Motor neuron (in vitro differentiated cells): ENCODE measurements at regions not wholly inside any gene's neighbourhood (a gene's known extent, or its start where the extent isn't known, plus 50 kb on each side); places are given as distances from the start of the nearest gene placed in this dataset.

Source experiments
- ATAC-seq, 8 experiments: fragments of 200-7000 bp; cut with Tn5 transposase; replicated peaks in 6 of 8; 2 replicates each; pipeline ENCODE4 v1.8.0; 2021; ENCODE audit warnings: mild to moderate bottlenecking in 8 of 8, moderate library complexity in 8 of 8
- H3K27ac ChIP-seq, 2 donors: fragments of 250-450 bp; sonication (Bioruptor Pico); 2 replicates each; pipeline ENCODE4 v1.9.0; 2021; ENCODE audit warnings: antibody characterized with exemption in 2 of 2, mild to moderate bottlenecking in 2 of 2, moderate library complexity in 1 of 2
- H3K4me1 ChIP-seq, 2 donors: fragments of 250-450 bp; sonication (Bioruptor Pico); replicated peaks in 1 of 2; 2 replicates each; pipeline ENCODE4 v1.6.1; 2021; ENCODE audit warnings: antibody characterized with exemption in 2 of 2, mild to moderate bottlenecking in 2 of 2, moderate library complexity in 1 of 2
- H3K4me3 ChIP-seq, 5 donors: fragments of 250-450 bp; sonication (Bioruptor Pico); 2 replicates each; pipeline ENCODE4 v1.9.0; 2021; ENCODE audit warnings: antibody characterized with exemption in 5 of 5, mild to moderate bottlenecking in 5 of 5, moderate library complexity in 4 of 5
- WGBS, 10 experiments: fragments of 450-650 bp; shearing (Covaris generic); methylation state at CpG; one replicate each; pipeline ENCODE4 v1.0.0; 2022; 5-methylcytosine and 5-hydroxymethylcytosine counted together
- in situ Hi-C, 9 experiments: fragments of 400-800 bp; cut with MboI; loops; one replicate each; pipeline ENCODE4 v1.15.0; 2021; ENCODE audit warnings: low sequenced_read_pairs in 9 of 9, low pct_unique_long_range_greater_than_20kb in 2 of 9; ENCODE audit not compliant: unreplicated experiment in 9 of 9

- in situ Hi-C loops: loop anchor here in 5 of 9 experiments (25.0 kb wide), 3 partner anchors 748 to 1248 kb away; no protein-coding TSS in a partner anchor
These were observed 277.2 kb downstream of the CDC5L start for GRCh38 chr6:44664716-44665115.

GRCh38 chr6:44665143-44665542 is 277.6 kb downstream of the CDC5L start:
- peak in 2 of 8 experiments; percentile 11 to 16 for ATAC-seq
- Histone ChIP-seq H3K4me3 (no peak overlapping the region), H3K27ac (no peak overlapping the region), H3K4me1 (peaks cover 12 to 16% of the 10 kb centered on the region in 2 donors)
- in situ Hi-C loops: loop anchor here in 5 of 9 experiments (25.0 kb wide), 3 partner anchors 747 to 1247 kb away; no protein-coding TSS in a partner anchor
- 70 to 100% (median 100%) methylated on average over 1 to 3 of the region's 3 CpGs; no CpG with 5 or more reads in 5 of the 10 experiments for WGBS, 10 experiments

More at GRCh38 chr6:44664716-44665115, 277.2 kb downstream of the CDC5L start:
- WGBS, 10 experiments: 0 to 100% (median 38%) methylated on average over 1 to 3 of the region's 4 CpGs; no CpG with 5 or more reads in 4 of the 10 experiments
- no peak overlapping the region for H3K4me3 ChIP-seq
- ATAC-seq: peak in 6 of 8 experiments; percentile 43 to 88 (median 64)
- H3K4me1 ChIP-seq: peaks cover 12 to 16% of the 10 kb centered on the region in 2 donors
- H3K27ac ChIP-seq: no peak overlapping the region

GRCh38 chr6:44665683-44666082 is 278.2 kb downstream of the CDC5L start:
- peaks cover 12 to 16% of the 10 kb centered on the region in 2 donors for H3K4me1 ChIP-seq
- peak in 1 of 8 experiments; percentile 49 for ATAC-seq
- in situ Hi-C loops: loop anchor here in 5 of 9 experiments (25.0 kb wide), 3 partner anchors 747 to 1247 kb away; no protein-coding TSS in a partner anchor
- H3K27ac ChIP-seq: no peak overlapping the region
- H3K4me3 ChIP-seq: no peak overlapping the region
- 45 to 100% (median 82%) methylated on average over 1 to 9 of the region's 9 CpGs; no CpG with 5 or more reads in 2 of the 10 experiments for WGBS, 10 experiments

- 40 to 100% (median 100%) methylated on average over 1 to 2 of the region's 3 CpGs; no CpG with 5 or more reads in 3 of the 10 experiments for WGBS, 10 experiments
- H3K4me1 ChIP-seq: peaks cover 12 to 16% of the 10 kb centered on the region in 2 donors
- ATAC-seq: no peak
- in situ Hi-C loops: loop anchor here in 5 of 9 experiments (25.0 kb wide), 3 partner anchors 746 to 1246 kb away; no protein-coding TSS in a partner anchor
- no peak overlapping the region for H3K4me3 ChIP-seq
- no peak overlapping the region for H3K27ac ChIP-seq
These were observed 278.8 kb downstream of the CDC5L start for GRCh38 chr6:44666324-44666723.

GRCh38 chr6:44667226-44667625 is 279.7 kb downstream of the CDC5L start:
- in situ Hi-C loops: loop anchor here in 5 of 9 experiments (25.0 kb wide), 3 partner anchors 745 to 1245 kb away; no protein-coding TSS in a partner anchor
- Histone ChIP-seq H3K4me1 (peaks cover 12 to 16% of the 10 kb centered on the region in 2 donors), H3K4me3 (no peak overlapping the region), H3K27ac (no peak overlapping the region)
- peak in 7 of 8 experiments; percentile 33 to 79 (median 53) for ATAC-seq
- 19 to 42% (median 28%) methylated on average over 1 to 3 of the region's 3 CpGs; no CpG with 5 or more reads in 6 of the 10 experiments for WGBS, 10 experiments

GRCh38 chr6:44667668-44668390 is 280.3 kb downstream of the CDC5L start:
- 49 to 100% (median 74%) methylated on average over 1 to 5 of the region's 9 CpGs; no CpG with 5 or more reads in 2 of the 10 experiments for WGBS, 10 experiments
- Histone ChIP-seq H3K27ac (no peak overlapping the region), H3K4me3 (no peak overlapping the region), H3K4me1 (peaks cover 12 to 16% of the 10 kb centered on the region in 2 donors)
- no peak for ATAC-seq
- in situ Hi-C loops: loop anchor here in 5 of 9 experiments (25.0 kb wide), 3 partner anchors 744 to 1244 kb away; no protein-coding TSS in a partner anchor

GRCh38 chr6:44668391-44668930 is 281.0 kb downstream of the CDC5L start:
- peaks cover 12 to 14% of the 10 kb centered on the region in 2 donors for H3K4me1 ChIP-seq
- no peak for ATAC-seq
- 54 to 100% (median 80%) methylated on average over 1 to 6 of the region's 8 CpGs; no CpG with 5 or more reads in 4 of the 10 experiments for WGBS, 10 experiments
- in situ Hi-C loops: loop anchor here in 5 of 9 experiments (25.0 kb wide), 3 partner anchors 744 to 1244 kb away; no protein-coding TSS in a partner anchor
- no peak overlapping the region for H3K4me3 ChIP-seq
- H3K27ac ChIP-seq: no peak overlapping the region

GRCh38 chr6:44668976-44669934 is 281.7 kb downstream of the CDC5L start:
- no peak for ATAC-seq
- Histone ChIP-seq H3K4me3 (no peak overlapping the region), H3K27ac (no peak overlapping the region), H3K4me1 (peaks cover 12 to 13% of the 10 kb centered on the region in 2 donors)
- WGBS, 10 experiments: 83 to 100% (median 93%) methylated on average over 1 to 9 of the region's 9 CpGs; no CpG with 5 or more reads in 1 of the 10 experiments
- in situ Hi-C loops: loop anchor here in 5 of 9 experiments (25.0 kb wide), 3 partner anchors 743 to 1243 kb away; no protein-coding TSS in a partner anchor

- Histone ChIP-seq H3K4me3 (no peak overlapping the region), H3K4me1 (peaks cover 3 to 5% of the 10 kb centered on the region in 2 donors), H3K27ac (no peak overlapping the region)
- 67 to 100% (median 100%) methylated on average over 1 to 2 of the region's 3 CpGs; no CpG with 5 or more reads in 2 of the 10 experiments for WGBS, 10 experiments
- in situ Hi-C loops: loop anchor here in 5 of 9 experiments (25.0 kb wide), 3 partner anchors 742 to 1242 kb away; no protein-coding TSS in a partner anchor
- no peak for ATAC-seq
These were observed 282.6 kb downstream of the CDC5L start for GRCh38 chr6:44670146-44670545.

GRCh38 chr6:44671333-44671732 is 283.8 kb downstream of the CDC5L start:
- WGBS, 10 experiments: 33% methylated on average over 1 of the region's 4 CpGs; no CpG with 5 or more reads in 9 of the 10 experiments
- no peaks in the 10 kb centered on the region for H3K4me1 ChIP-seq
- in situ Hi-C loops: loop anchor here in 5 of 9 experiments (25.0 kb wide), 3 partner anchors 741 to 1241 kb away; no protein-coding TSS in a partner anchor
- ATAC-seq: no peak
- H3K4me3 ChIP-seq: no peak overlapping the region
- H3K27ac ChIP-seq: no peak overlapping the region

- Histone ChIP-seq H3K4me1 (no peaks in the 10 kb centered on the region), H3K27ac (no peak overlapping the region), H3K4me3 (no peak overlapping the region)
- in situ Hi-C loops: loop anchor here in 5 of 9 experiments (25.0 kb wide), 3 partner anchors 740 to 1240 kb away; no protein-coding TSS in a partner anchor
- no peak for ATAC-seq
- WGBS, 10 experiments: 37 to 100% (median 83%) methylated on average over 1 to 3 of the region's 3 CpGs; no CpG with 5 or more reads in 3 of the 10 experiments
These were observed 284.6 kb downstream of the CDC5L start for GRCh38 chr6:44672086-44672485.
